ENCODE measurements at regions not wholly inside any gene's neighbourhood (a gene's known extent, or its start where the extent isn't known, plus 50 kb on each side); places are given as distances from the start of the nearest gene placed in this dataset.
"Not testable (repeated sequence)": the region's sequence is repeated elsewhere in the genome, so short reads cannot be mapped to it uniquely, and the experiment has no call there.

- H3K27me3 ChIP-seq (ENCODE audit: control insufficient read depth in 1 of 2, insufficient read depth in 2 of 2, low read length in 2 of 2); H4K20me1 ChIP-seq (ENCODE audit: insufficient read depth, low read length); intact Hi-C loops (cut with micrococcal nuclease; ENCODE audit: unreplicated experiment); in situ Hi-C loops (cut with HindIII; ENCODE audit: extremely low pct_ligation_motif_present, low pct_unique_long_range_greater_than_20kb); BruUV-seq (replicated peaks); H3K36me3 ChIP-seq (replicated peaks in 1 of 2; ENCODE audit: control insufficient read depth in 1 of 2, insufficient read depth in 2 of 2, low read length in 2 of 2); H3K27ac ChIP-seq (ENCODE audit: extremely low read length, insufficient read depth, low read length); H3K4me3 ChIP-seq (replicated peaks in 1 of 3; ENCODE audit: insufficient read depth in 1 of 3, low read depth in 2 of 3, low read length in 3 of 3); H2AFZ ChIP-seq (ENCODE audit: low read length); H3K4me1 ChIP-seq (ENCODE audit: insufficient read depth, low read length); H3K4me2 ChIP-seq (ENCODE audit: low read depth, low read length); FAIRE-seq; H3K9me3 ChIP-seq (ENCODE audit: low read length); ATAC-seq; H3K9ac ChIP-seq (ENCODE audit: insufficient read depth, low read depth, low read length); H3K79me2 ChIP-seq (ENCODE audit: insufficient read depth, low read length); POLR2A ChIA-PET; DNase-seq (ENCODE audit: low spot score); CTCF ChIA-PET (ENCODE audit: low intra/inter-chr PET ratio, low total read pairs): not testable (repeated sequence)
- WGBS (ENCODE audit: low lambda C conversion rate) = no CpG with 5 or more reads among the region's 2 CpGs
Measured at GRCh38 chr2:87604980-87605379, 142.9 kb upstream of the PLGLB2 start.

GRCh38 chr2:87608377-87609166, 139.3 kb upstream of the PLGLB2 start:
- H3K27ac ChIP-seq (ENCODE audit: extremely low read length, insufficient read depth, low read length); FAIRE-seq; CTCF ChIA-PET (ENCODE audit: low intra/inter-chr PET ratio, low total read pairs); H3K4me2 ChIP-seq (ENCODE audit: low read depth, low read length); H3K9ac ChIP-seq (ENCODE audit: insufficient read depth, low read depth, low read length); in situ Hi-C loops (cut with HindIII; ENCODE audit: extremely low pct_ligation_motif_present, low pct_unique_long_range_greater_than_20kb); BruUV-seq (replicated peaks); H3K9me3 ChIP-seq (ENCODE audit: low read length); POLR2A ChIA-PET; H2AFZ ChIP-seq (ENCODE audit: low read length); H3K4me1 ChIP-seq (ENCODE audit: insufficient read depth, low read length); ATAC-seq; H4K20me1 ChIP-seq (ENCODE audit: insufficient read depth, low read length); DNase-seq (ENCODE audit: low spot score); H3K27me3 ChIP-seq (ENCODE audit: control insufficient read depth in 1 of 2, insufficient read depth in 2 of 2, low read length in 2 of 2); H3K4me3 ChIP-seq (replicated peaks in 1 of 3; ENCODE audit: insufficient read depth in 1 of 3, low read depth in 2 of 3, low read length in 3 of 3); H3K79me2 ChIP-seq (ENCODE audit: insufficient read depth, low read length); H3K36me3 ChIP-seq (replicated peaks in 1 of 2; ENCODE audit: control insufficient read depth in 1 of 2, insufficient read depth in 2 of 2, low read length in 2 of 2); intact Hi-C loops (cut with micrococcal nuclease; ENCODE audit: unreplicated experiment): not testable (repeated sequence)
- 32% methylated on average over 1 of the region's 3 CpGs for WGBS (ENCODE audit: low lambda C conversion rate)

GRCh38 chr2:87610974-87611373, 136.9 kb upstream of the PLGLB2 start:
- H4K20me1 ChIP-seq (ENCODE audit: insufficient read depth, low read length); H2AFZ ChIP-seq (ENCODE audit: low read length); CTCF ChIA-PET (ENCODE audit: low intra/inter-chr PET ratio, low total read pairs); H3K4me2 ChIP-seq (ENCODE audit: low read depth, low read length); ATAC-seq; DNase-seq (ENCODE audit: low spot score); H3K4me3 ChIP-seq (replicated peaks in 1 of 3; ENCODE audit: insufficient read depth in 1 of 3, low read depth in 2 of 3, low read length in 3 of 3); H3K9ac ChIP-seq (ENCODE audit: insufficient read depth, low read depth, low read length); H3K27me3 ChIP-seq (ENCODE audit: control insufficient read depth in 1 of 2, insufficient read depth in 2 of 2, low read length in 2 of 2); FAIRE-seq; in situ Hi-C loops (cut with HindIII; ENCODE audit: extremely low pct_ligation_motif_present, low pct_unique_long_range_greater_than_20kb); H3K9me3 ChIP-seq (ENCODE audit: low read length); H3K4me1 ChIP-seq (ENCODE audit: insufficient read depth, low read length); intact Hi-C loops (cut with micrococcal nuclease; ENCODE audit: unreplicated experiment); H3K36me3 ChIP-seq (replicated peaks in 1 of 2; ENCODE audit: control insufficient read depth in 1 of 2, insufficient read depth in 2 of 2, low read length in 2 of 2); BruUV-seq (replicated peaks); POLR2A ChIA-PET; H3K27ac ChIP-seq (ENCODE audit: extremely low read length, insufficient read depth, low read length); H3K79me2 ChIP-seq (ENCODE audit: insufficient read depth, low read length): not testable (repeated sequence)
- WGBS (ENCODE audit: low lambda C conversion rate) = no CpG with 5 or more reads among the region's 1 CpG

GRCh38 chr2:87611416-87611815, 136.5 kb upstream of the PLGLB2 start:
- H4K20me1 ChIP-seq (ENCODE audit: insufficient read depth, low read length); CTCF ChIA-PET (ENCODE audit: low intra/inter-chr PET ratio, low total read pairs); ATAC-seq; H3K9ac ChIP-seq (ENCODE audit: insufficient read depth, low read depth, low read length); H3K27me3 ChIP-seq (ENCODE audit: control insufficient read depth in 1 of 2, insufficient read depth in 2 of 2, low read length in 2 of 2); H3K79me2 ChIP-seq (ENCODE audit: insufficient read depth, low read length); POLR2A ChIA-PET; H2AFZ ChIP-seq (ENCODE audit: low read length); DNase-seq (ENCODE audit: low spot score); in situ Hi-C loops (cut with HindIII; ENCODE audit: extremely low pct_ligation_motif_present, low pct_unique_long_range_greater_than_20kb); H3K4me3 ChIP-seq (replicated peaks in 1 of 3; ENCODE audit: insufficient read depth in 1 of 3, low read depth in 2 of 3, low read length in 3 of 3); H3K9me3 ChIP-seq (ENCODE audit: low read length); H3K27ac ChIP-seq (ENCODE audit: extremely low read length, insufficient read depth, low read length); H3K4me1 ChIP-seq (ENCODE audit: insufficient read depth, low read length); FAIRE-seq; BruUV-seq (replicated peaks); H3K36me3 ChIP-seq (replicated peaks in 1 of 2; ENCODE audit: control insufficient read depth in 1 of 2, insufficient read depth in 2 of 2, low read length in 2 of 2); H3K4me2 ChIP-seq (ENCODE audit: low read depth, low read length); intact Hi-C loops (cut with micrococcal nuclease; ENCODE audit: unreplicated experiment): not testable (repeated sequence)
- no CpG with 5 or more reads among the region's 4 CpGs for WGBS (ENCODE audit: low lambda C conversion rate)
